Ecto neural progenitor cell (in vitro differentiated cells): ENCODE measurements at regions not wholly inside any gene's neighbourhood (a gene's known extent, or its start where the extent isn't known, plus 50 kb on each side); places are given as distances from the start of the nearest gene placed in this dataset.
A peak's percentile ranks its signal among the peaks of the same experiment; 100 is the strongest.
"Not testable (repeated sequence)": the region's sequence is repeated elsewhere in the genome, so short reads cannot be mapped to it uniquely, and the experiment has no call there.

Experiments used
- DNase-seq: peaks from one replicate; pipeline ENCODE4 v3.0.0-alpha.2; 2018; ENCODE audit warnings: low spot score

GRCh38 chr6:14478381-14479225, 361.0 kb downstream of the CD83 start:
- DNase-seq, result no peak

GRCh38 chr6:14481946-14482345, 364.4 kb downstream of the CD83 start:
- not testable (repeated sequence) for DNase-seq

- no peak for DNase-seq
Observed at GRCh38 chr6:14487625-14488024, 370.1 kb downstream of the CD83 start.

GRCh38 chr6:14488180-14488579, 370.6 kb downstream of the CD83 start:
- DNase-seq, result no peak

GRCh38 chr6:14489445-14489844, 371.9 kb downstream of the CD83 start:
- no peak for DNase-seq

DNA sequence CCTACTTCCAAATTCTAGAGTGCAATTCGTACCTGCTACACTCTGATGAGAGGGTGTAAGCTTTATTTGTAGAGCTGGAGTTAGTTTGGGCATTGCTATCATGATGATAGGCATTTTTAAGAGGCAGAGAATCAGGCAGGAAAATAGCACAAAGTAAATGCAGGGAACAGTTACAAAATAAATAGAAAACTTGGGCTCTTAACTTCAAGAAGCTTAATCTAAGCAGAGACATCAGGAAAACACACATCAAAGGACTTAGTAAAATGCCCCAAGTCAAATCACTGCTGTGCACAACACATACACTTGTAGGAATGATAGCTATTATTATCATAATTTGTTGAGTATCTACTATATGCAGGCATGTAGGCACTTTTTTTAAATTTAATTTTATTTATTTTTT, 381.2 kb downstream of the CD83 start:
- DNase-seq, result no peak

- DNase-seq, result no peak
Observed at GRCh38 chr6:14499309-14499708, 381.7 kb downstream of the CD83 start.

DNA sequence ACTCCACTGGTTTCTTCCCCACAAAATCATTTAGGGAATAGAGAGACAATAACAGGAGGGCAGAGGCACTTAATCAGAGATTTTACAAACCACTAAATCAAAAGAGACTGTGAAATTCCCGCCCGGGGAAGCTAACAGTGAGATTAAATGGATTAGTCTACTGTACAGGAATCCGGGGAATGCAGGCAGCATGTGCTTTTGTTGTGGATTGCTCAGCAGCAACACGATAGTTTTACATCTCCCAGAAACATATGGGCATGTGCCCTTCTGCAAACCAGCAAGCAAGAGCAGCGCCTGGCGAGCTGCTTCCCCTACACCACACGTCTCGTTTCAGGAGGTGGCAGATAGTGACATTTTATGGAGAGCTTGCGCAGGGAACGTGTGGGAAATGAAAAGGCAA, 382.3 kb downstream of the CD83 start:
- DNase-seq, result no peak

GRCh38 chr6:14500809-14501208, 383.2 kb downstream of the CD83 start:
- DNase-seq, result no peak

DNA sequence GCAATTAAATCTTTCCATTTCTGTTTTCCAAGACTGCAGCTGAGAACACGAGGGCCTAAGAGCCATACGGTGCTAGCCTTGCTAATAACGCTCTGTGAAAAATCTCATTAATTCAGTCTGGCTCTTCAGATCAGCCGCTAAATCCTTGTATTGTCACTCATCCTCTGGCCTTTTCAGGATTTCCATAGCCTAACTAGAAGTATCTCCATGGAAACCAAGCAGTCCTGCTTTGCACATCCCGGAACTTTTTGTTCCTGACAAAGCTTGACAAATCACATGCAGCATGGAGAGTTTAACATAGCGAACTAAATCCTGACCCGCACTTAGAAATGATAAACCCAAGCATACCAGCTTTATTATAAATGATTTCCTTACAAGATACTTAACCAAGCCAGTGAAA, 383.7 kb downstream of the CD83 start:
- peak; percentile 65 for DNase-seq

GRCh38 chr6:14501914-14502313, 384.3 kb downstream of the CD83 start:
- no peak for DNase-seq

DNA sequence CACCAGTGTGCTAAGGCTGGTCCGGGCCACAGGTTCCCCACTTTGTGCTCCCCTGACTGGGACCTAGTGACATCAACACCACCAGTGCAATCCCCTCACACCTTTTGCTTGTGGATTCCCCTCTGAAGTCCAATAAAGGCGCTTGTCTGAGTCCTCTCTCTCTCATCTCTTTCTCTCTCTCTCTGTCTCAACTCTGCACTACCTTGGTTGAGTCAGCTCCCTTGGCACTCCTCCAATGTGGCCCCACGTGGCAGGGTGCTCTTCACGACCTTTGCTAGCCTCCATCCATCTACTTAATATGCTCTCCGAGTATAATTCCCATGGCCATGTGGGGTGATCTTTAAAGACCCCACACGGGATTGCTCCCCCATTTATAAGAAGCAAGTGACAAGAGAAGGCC, 385.0 kb downstream of the CD83 start:
- DNase-seq, result no peak

DNA sequence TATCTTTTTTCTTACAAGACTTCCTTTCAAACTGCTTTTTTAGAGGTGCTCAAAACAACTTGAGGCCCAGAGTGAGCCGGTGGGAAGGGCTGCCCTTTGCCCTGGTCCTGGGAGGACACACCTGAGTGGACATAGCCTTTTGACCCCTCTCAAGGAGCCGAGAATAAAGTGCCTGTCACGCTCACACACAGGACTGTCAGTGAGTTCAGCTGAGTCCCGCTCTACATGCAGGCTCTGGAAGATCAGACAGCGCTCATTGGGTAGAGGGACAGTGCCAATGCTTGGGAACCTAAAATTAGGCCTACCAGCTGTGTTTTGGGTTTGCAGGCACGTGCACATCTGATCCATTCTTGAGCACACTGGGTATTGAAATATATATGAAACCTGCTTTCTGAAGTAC, 387.8 kb downstream of the CD83 start:
- DNase-seq, result no peak

GRCh38 chr6:14506656-14507246, 389.2 kb downstream of the CD83 start:
- no peak for DNase-seq

GRCh38 chr6:14509120-14509519, 391.5 kb downstream of the CD83 start:
- no peak for DNase-seq

GRCh38 chr6:14510038-14510437, 392.5 kb downstream of the CD83 start:
- no peak for DNase-seq

GRCh38 chr6:14511061-14511586, 393.6 kb downstream of the CD83 start:
- DNase-seq, result no peak

DNA sequence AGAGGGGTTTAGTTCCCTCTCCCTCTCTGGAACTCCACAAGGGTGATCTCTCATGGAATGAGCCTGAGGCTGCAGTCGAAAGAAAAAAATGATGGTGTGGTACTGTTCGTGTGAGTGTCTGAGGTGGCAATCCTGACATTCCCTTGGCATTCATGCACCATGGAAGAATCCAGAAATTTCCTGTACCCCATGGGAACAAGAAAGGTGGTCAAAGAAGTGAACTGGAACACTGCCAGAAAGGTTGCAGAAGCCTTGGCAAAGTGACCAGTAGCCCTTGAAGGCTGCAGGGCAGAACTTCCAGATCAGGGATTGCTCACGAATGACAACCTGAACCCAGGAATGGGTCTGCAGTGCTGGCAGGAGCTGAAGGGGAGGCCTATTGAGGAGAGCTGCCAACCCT, 394.7 kb downstream of the CD83 start:
- no peak for DNase-seq

DNA sequence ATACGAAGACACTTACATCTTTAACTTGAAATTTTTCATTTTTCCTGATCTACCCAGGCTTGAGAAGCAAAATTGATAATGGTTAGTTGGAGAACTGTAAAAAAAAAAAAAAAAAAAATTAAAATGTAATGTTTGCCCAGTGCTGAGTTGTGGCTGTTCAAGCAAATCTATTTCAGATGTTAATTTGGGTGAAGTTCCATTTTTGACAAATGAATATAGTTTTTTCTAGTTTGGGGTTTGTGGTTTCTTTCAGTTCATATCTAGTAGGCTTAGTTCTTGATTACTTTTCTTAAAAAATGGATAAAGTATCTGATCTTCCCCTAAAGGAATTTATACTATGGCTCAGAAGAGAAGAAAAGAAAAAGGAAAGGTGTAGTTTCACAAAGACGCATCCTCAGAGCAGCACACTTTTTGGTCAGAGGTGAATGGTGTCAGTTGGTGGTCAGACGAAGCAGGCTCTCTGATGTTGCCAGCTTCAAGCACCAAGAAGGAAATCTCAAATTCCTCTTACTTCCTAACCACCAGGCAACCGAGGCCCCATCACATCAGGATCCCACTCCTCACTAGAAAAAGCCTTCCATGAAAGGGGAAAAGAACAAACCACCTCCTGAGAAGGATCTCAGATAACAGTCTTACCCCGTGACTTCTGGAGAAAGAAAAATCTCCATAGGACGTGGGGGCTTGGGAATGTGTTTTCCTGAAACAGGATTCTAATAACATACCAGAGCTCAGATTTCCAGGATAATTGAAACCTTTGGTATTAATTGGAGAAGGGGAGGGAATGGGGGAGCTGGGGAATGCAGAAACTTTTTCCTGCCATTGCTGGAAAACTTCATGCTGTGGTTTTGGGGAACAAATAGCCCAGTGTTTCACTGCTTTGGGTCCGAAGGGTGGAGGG, 396.2 kb downstream of the CD83 start:
- DNase-seq, result no peak

DNA sequence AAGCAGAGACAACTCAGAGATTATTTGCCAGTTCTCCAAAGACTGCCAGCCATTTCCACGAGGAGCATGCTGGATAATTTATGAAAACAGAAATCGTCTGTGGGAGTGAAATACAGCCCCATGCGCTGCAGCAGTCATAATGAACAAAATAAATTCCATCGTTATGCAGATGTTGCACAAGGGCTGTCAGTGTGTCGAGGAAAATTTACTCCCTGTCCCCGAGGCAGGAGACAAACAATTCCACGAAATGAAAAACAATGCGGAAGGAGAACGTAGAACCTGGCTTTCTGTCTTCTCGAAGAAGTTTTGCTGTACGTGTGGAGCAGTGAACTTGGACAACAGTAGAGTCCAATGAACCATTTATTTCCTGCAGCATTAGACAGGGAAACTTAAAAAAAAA, 399.4 kb downstream of the CD83 start:
- no peak for DNase-seq

DNA sequence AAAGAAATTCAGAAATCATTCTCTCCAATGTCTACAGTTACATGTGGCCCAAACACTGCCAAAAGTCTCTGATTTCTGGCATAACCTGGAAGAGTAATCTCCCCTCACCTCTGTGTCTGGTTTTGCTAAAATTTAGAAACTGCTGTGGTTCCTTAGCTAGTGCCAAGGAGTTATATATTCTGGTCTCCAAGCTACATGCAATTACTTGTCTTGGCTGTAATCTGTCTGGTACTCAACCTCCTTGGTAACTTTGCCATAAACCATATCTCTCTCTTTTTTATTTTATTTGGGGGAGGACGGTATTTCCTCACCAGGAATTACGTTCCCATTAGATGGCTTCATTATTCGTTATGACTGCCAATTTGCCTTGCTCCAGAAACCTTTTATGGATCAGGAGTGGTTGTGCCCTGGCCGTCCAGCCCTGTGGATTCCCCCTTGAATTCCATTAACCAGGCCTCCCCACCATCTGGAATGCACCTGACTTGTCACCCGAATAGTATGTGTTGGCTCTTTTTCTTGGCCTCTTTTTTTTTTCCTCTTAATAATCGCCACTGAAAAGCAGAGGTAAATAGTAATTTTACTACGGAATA, 400.0 kb downstream of the CD83 start:
- DNase-seq, result no peak
